AG04450 (cell line): ENCODE measurements at regions not wholly inside any gene's neighbourhood (a gene's known extent, or its start where the extent isn't known, plus 50 kb on each side); places are given as distances from the start of the nearest gene placed in this dataset.

ENCODE experiments used
- CTCF ChIA-PET: fragments of 300-600, 350-600 bp; formaldehyde crosslinking; extraction: SDS; loops from one replicate; lab custom pipeline; 2022; ENCODE audit warnings: antibody characterized with exemption, inconsistent platforms; lab: Charles Lee
- POLR2A ChIA-PET: fragments of 350-600 bp; formaldehyde crosslinking; extraction: SDS; loops from one replicate; lab custom pipeline; 2021; ENCODE audit warnings: antibody characterized with exemption, inconsistent platforms; lab: Yijun Ruan, JAX
- DNase-seq: peaks from one replicate; pipeline ENCODE4 v3.0.0-alpha.2; 2011; ENCODE audit warnings: low read depth, low spot score
- H3K27ac ChIP-seq: one replicate; pipeline ENCODE4 v1.5.1; 2012; ENCODE audit warnings: low read depth, low read length, control low read depth
- H3K27me3 ChIP-seq: one replicate; pipeline ENCODE4 v1.6.0; 2012; ENCODE audit warnings: low read length; ENCODE audit not compliant: control insufficient read depth, insufficient read depth
- H3K4me3 ChIP-seq: 2 replicates; pipeline ENCODE4 v1.5.1; 2011; ENCODE audit warnings: mild to moderate bottlenecking, low read depth, low read length, control low read depth
- H3K9me3 ChIP-seq: 2 replicates; pipeline ENCODE4 v1.5.1; 2012; ENCODE audit warnings: low read length; ENCODE audit not compliant: control insufficient read depth, insufficient read depth
- TF ChIP-seq, protein P1 (sequence below): IDR thresholded peaks from 2 replicates; pipeline ENCODE4 v1.5.1; 2011; ENCODE audit warnings: low read depth, low read length, control low read depth, inconsistent platforms

DNA sequence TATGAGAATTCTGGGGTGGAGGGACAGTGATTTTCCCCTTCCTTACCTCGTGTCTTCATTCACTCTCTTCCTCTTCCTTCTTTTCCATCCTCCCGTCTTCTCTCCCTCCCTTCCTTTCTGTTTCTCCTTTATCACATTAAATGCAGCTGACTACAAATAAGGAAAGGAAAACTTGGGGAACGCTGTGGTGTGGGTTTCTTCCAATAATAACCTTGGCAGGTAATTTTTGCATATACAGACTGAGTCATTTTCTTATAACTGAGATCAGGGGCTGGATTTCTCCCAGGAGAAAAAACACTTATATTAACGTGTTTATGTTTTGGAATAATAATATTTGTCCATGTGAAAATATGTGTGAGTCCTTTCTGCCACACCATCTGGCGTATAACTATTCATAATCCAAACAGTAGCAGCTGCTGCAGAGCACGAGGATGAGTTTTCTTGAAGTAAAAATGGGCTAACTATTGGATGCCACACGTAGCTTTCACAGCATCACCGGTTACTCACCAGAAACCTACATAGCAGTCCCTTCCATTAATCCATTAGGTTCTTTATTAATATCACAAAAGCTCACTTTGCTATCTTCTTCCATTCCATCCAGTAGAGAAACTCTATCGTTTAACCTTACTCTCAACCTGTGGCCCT, 139.2 kb upstream of the SASH1 start:
- POLR2A ChIA-PET: interaction anchor here (1.3 kb wide), 1 partner anchor 11 kb away, joined by 6 read pairs; no protein-coding TSS in a partner anchor
- Histone ChIP-seq H3K27me3 (no peaks in the 10 kb centered on the region), H3K4me3 (peak overlapping the region; percentile 31), H3K9me3 (no peaks in the 10 kb centered on the region), H3K27ac (peak overlapping the region; percentile 93)
- peak; percentile 97 for DNase-seq
- CTCF ChIA-PET: interaction anchor here (1.3 kb wide), 1 partner anchor 26 kb away, joined by 5 read pairs; no protein-coding TSS in a partner anchor
- TF ChIP-seq, protein P1, sequence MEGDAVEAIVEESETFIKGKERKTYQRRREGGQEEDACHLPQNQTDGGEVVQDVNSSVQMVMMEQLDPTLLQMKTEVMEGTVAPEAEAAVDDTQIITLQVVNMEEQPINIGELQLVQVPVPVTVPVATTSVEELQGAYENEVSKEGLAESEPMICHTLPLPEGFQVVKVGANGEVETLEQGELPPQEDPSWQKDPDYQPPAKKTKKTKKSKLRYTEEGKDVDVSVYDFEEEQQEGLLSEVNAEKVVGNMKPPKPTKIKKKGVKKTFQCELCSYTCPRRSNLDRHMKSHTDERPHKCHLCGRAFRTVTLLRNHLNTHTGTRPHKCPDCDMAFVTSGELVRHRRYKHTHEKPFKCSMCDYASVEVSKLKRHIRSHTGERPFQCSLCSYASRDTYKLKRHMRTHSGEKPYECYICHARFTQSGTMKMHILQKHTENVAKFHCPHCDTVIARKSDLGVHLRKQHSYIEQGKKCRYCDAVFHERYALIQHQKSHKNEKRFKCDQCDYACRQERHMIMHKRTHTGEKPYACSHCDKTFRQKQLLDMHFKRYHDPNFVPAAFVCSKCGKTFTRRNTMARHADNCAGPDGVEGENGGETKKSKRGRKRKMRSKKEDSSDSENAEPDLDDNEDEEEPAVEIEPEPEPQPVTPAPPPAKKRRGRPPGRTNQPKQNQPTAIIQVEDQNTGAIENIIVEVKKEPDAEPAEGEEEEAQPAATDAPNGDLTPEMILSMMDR: no peak

GRCh38 chr6:148203970-148204369, 138.7 kb upstream of the SASH1 start:
- POLR2A ChIA-PET: interaction anchor here (1.3 kb wide), 1 partner anchor 12 kb away, joined by 6 read pairs; no protein-coding TSS in a partner anchor
- Histone ChIP-seq H3K4me3 (peak overlapping the region; percentile 18; the same call in 1 of the 2 replicates), H3K27me3 (no peaks in the 10 kb centered on the region), H3K9me3 (no peaks in the 10 kb centered on the region), H3K27ac (peak overlapping the region; percentile 93)
- CTCF ChIA-PET: interaction anchor here (1.3 kb wide), 1 partner anchor 27 kb away, joined by 5 read pairs; no protein-coding TSS in a partner anchor
- TF ChIP-seq, protein P1: 0 out of 2 replicates have a peak, but pooled peaks have one; percentile 16
- DNase-seq: peak; percentile 76

DNA sequence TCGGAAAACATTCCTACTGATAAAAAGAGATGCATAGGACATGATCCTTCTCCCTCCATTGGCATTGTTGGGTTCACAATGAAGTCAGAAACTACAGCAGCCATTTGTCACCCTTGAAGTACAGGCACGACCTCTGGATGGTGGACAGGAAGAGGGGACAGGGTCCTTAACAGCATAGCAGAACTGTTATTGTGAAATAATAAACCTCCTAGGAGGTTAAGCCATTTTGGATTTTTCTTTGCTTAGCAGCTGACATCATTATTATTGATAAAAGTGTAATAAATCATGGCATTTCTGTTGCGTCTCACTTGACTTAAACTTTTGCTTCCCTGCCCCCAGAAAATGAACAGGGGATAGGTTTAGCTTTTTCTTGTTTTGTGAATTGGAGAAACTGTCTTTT, 134.3 kb upstream of the SASH1 start:
- TF ChIP-seq, protein P1: no peak
- POLR2A ChIA-PET: no interaction called here
- DNase-seq: no peak
- Histone ChIP-seq H3K27me3 (no peaks in the 10 kb centered on the region), H3K27ac (no peak overlapping the region), H3K9me3 (no peaks in the 10 kb centered on the region), H3K4me3 (no peak overlapping the region)
- CTCF ChIA-PET: interaction anchor here (2.1 kb wide), 1 partner anchor 10 kb away, joined by 6 read pairs; no protein-coding TSS in a partner anchor

- TF ChIP-seq, protein P1: no peak
- Histone ChIP-seq H3K27ac (no peak overlapping the region), H3K4me3 (no peak overlapping the region), H3K9me3 (no peaks in the 10 kb centered on the region), H3K27me3 (no peaks in the 10 kb centered on the region)
- ChIA-PET CTCF (no interaction called here), POLR2A (interaction anchor here (0.6 kb wide), 1 partner anchor 17 kb away, joined by 5 read pairs; no protein-coding TSS in a partner anchor)
- DNase-seq: no peak
Measured at GRCh38 chr6:148211777-148212324, 130.8 kb upstream of the SASH1 start.

DNA sequence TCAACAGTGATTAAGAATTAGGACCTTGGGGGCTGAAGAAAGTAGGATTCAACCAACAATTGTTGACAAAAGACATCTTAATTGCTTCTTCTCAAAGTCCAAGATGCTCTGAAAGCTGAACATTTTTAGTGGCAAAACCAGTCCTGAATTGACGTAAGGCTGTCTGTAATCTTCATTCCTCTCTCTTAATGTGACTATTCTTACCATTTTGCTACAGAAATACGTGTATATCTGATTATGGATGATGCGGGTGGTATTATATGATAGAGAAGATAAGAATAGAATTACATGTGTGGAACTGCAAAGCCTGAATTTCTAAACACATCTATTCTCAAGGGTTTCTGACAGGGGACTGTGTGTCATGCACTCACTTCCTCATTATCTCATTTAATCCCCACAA, 130.3 kb upstream of the SASH1 start:
- H3K27me3 ChIP-seq: no peaks in the 10 kb centered on the region
- TF ChIP-seq, protein P1: no peak
- H3K4me3 ChIP-seq: no peak overlapping the region
- no peaks in the 10 kb centered on the region for H3K9me3 ChIP-seq
- CTCF ChIA-PET: no interaction called here
- no peak for DNase-seq
- POLR2A ChIA-PET: no interaction called here
- no peak overlapping the region for H3K27ac ChIP-seq
